22Rv1 (cell line): ENCODE measurements at regions not wholly inside any gene's neighbourhood (a gene's known extent, or its start where the extent isn't known, plus 50 kb on each side); places are given as distances from the start of the nearest gene placed in this dataset.

Source experiments
- ZFX ChIP-seq: fragments of 450-650 bp; IDR thresholded peaks from 2 replicates; pipeline ENCODE4 v1.6.1; 2017; ENCODE audit warnings: antibody characterized with exemption, borderline replicate concordance
- TF ChIP-seq, protein P1 (sequence below): fragments of 450-650 bp; IDR thresholded peaks from 2 replicates; pipeline ENCODE4 v1.5.1; 2017; ENCODE audit warnings: mild to moderate bottlenecking

- TF ChIP-seq, protein P1, sequence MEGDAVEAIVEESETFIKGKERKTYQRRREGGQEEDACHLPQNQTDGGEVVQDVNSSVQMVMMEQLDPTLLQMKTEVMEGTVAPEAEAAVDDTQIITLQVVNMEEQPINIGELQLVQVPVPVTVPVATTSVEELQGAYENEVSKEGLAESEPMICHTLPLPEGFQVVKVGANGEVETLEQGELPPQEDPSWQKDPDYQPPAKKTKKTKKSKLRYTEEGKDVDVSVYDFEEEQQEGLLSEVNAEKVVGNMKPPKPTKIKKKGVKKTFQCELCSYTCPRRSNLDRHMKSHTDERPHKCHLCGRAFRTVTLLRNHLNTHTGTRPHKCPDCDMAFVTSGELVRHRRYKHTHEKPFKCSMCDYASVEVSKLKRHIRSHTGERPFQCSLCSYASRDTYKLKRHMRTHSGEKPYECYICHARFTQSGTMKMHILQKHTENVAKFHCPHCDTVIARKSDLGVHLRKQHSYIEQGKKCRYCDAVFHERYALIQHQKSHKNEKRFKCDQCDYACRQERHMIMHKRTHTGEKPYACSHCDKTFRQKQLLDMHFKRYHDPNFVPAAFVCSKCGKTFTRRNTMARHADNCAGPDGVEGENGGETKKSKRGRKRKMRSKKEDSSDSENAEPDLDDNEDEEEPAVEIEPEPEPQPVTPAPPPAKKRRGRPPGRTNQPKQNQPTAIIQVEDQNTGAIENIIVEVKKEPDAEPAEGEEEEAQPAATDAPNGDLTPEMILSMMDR = no peak
- no peak for TF ChIP-seq ZFX
These were observed 794.3 kb upstream of the NOVA1 start for GRCh38 chr14:27392153-27392552.
